Muscle of back (tissue), 3 donors: ENCODE measurements at regions not wholly inside any gene's neighbourhood (a gene's known extent, or its start where the extent isn't known, plus 50 kb on each side); places are given as distances from the start of the nearest gene placed in this dataset.
"Not testable (repeated sequence)": the region's sequence is repeated elsewhere in the genome, so short reads cannot be mapped to it uniquely, and the experiment has no call there.

Experiments
- DNase-seq, 3 donors: peaks; one replicate each; pipeline versions ENCODE4 v3.0.0 to v3.0.0-alpha.2; 2013

DNA sequence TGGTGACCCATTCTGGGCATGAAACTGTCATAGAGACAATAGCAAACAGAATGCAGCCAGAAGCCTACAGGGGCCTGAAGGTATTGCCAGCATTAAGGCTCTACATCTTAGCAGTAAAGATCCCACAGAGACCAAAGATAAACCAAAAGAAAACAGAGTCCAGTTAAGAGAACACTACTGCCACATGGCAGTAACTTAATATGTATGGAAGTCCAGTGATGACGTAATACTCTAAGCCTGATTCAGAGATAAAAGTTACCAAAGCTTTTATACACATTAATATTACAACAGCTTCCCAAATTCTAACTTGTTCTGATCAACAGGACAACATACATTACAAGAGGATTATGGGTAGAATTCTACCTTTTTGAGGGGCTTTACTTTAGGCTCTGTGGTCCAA, 371.5 kb downstream of the PRELID2 start:
- no peak for DNase-seq

DNA sequence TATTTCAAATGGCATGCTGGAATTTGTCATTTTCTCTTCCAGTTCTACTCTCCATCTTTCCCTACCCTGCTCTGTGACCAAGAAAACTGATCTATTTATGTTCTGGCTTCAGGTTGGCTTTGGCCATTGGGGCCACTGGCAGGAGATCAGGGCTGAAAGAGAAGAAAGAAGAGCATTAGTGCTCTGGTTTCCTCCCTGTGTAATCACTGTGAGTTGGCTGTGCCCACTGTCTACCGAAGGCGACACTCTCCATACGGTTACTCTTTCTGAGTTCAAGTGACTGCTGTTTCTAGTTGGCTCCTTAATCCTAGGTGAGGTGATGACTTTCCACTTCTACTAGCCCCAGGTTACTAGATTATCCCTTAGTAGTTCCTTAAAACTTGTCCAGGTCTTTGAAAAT, 372.6 kb downstream of the PRELID2 start:
- no peak for DNase-seq

GRCh38 chr5:145450286-145450885, 384.8 kb downstream of the PRELID2 start:
- no peak for DNase-seq

DNA sequence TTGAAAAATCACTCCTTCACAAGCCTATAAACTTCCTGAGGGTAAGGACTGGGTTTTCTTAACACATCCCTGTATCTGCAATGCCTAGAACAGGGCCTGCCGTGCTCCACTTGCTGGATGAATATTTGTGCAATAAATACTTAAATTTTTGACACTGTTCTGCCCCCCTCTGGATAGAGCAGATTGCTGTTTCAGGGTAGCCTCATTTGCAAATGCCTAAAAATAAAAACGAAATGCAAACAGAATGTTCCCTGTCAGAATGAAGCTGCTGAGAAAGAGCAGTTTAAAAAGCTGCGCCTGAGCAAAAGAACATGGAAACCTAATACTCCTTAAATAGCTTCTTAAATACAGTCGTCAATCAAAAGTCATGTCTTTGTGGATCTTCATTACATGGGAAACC, 385.3 kb downstream of the PRELID2 start:
- DNase-seq, result no peak

DNA sequence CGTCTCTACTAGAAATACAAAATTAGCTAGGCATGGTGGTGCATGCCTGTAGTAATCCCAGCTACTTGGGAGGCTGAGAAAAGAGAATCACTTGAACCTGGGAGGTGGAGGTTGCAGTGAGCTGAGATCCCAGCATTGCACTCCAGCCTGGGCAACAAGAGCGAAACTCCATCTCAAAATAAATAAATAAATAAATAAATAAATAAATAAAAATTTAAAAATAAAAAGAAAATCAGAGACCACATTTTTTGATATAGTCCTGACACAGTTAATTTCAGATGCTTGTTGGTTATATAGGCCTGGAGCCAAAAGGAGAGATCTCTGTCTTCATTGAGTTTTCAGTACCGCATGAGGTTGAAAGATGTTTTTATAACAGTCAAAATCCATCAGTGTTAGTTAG, 388.3 kb downstream of the PRELID2 start:
- not testable (repeated sequence) for DNase-seq

- no peak for DNase-seq
Measured at GRCh38 chr5:145446412-145446811, 388.7 kb downstream of the PRELID2 start.

GRCh38 chr5:145445027-145445426, 390.1 kb downstream of the PRELID2 start:
- no peak for DNase-seq

DNA sequence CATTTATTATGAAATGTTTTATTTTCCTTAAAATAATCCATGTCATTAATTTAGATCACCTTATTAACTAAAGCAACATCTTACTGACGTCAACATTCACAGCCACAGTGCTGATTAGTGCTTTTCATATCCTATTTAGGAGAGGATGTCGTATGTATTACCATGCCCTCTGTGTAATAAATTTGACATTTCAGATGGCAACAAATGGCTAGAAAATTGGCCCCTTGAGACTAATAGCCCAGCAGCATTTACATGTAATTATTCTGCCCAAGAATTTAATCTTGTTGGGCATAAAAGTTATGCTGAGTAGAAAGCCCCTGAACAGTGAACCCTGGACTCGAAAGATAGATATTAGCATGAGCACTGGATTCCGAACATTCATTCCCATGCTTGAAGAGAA, 391.2 kb downstream of the PRELID2 start:
- no peak for DNase-seq

GRCh38 chr5:145443366-145443765, 391.8 kb downstream of the PRELID2 start:
- DNase-seq, result no peak

DNA sequence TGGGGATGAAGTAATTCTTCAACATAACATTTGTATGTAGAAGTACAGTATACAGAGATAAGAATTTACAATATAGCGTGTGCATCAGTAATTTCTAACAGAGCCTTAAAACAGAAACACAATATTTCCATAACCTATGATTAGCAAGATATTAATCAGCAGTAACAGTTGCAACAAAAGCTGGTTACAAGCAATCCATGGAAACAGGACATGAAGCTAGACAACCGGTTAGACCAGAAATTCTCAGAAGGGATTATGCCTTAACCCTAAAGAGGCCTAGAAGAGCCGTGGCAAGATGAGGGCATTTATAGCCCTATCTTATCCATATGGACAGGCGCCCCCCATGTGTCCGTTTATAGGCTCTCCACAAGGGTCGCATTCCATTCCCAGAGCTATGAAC, 392.5 kb downstream of the PRELID2 start:
- DNase-seq, result not testable (repeated sequence)

DNA sequence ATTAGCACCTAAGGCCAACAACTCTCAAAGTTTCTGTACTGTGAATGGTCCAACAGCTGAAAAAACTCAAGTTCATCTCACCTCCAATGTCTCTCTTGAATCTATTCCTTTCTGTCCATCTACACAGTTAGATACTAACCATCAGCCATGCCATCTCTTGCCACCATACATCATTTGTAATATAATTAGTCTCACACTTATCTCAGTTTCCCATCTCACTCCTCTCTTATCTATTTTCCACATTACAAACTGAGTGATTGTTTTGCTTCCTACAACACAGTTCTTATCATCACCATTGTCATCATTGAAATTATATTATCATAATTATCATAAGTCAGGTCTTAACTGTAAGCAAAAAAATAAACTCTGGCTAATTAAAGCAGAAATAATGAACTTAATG, 393.9 kb downstream of the PRELID2 start:
- DNase-seq, result no peak

DNA sequence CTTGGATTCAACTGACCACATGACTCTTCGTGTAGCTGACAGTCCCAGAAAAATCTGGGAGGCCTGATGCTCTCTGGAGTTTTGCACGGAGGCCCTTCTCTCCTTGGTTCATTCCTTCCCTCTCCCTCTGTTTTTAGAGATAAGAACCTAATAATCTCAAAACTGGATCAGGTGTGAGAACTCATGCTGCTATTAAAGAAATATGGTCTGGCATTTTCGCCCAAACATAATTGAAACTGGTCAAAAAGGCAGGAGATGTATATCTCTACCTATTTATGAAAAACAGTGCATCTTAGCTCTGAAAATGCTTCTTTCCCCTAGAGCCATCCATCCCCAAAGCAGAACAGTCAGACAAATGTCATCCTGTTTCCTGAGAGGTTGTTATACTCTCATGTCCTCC, 397.5 kb downstream of the PRELID2 start:
- no peak for DNase-seq

DNA sequence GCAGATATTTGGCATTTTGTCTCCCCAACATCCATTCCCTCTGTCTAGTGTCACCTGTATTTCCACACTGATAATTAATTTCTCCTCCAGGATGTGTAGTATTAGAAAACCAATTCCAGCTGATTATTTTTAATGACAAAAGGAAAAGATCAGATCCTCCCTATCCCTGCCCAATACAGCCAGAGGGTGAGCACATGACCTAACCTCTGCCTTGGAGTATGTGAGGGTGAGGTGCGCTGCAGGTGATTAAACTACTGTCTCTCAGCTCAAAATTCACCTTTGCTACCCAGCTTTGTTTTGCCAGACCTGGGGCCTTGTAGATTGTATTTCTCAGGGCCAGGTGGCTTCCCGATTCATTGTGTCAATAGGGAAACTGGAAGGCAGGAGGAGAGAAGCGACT, 402.1 kb downstream of the PRELID2 start:
- DNase-seq, result no peak

DNA sequence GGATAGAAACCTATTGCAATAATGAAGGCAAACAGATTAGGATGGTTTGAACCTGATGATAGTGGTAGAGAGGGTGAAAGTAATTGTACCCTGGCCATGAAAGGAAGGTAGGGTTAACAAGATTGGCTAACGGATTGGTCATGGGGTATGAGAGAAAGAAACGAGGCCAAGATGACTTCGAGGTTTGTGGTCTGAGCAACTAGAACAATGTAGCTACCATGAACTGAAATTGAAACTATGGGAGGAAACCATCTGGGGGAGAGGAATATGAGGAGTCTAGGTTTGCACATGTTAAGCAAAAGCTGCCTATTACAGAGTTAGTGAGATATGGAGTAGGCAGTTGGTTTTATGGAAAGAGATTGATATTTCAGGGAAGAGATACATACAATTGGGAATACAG, 406.0 kb downstream of the PRELID2 start:
- DNase-seq, result no peak

DNA sequence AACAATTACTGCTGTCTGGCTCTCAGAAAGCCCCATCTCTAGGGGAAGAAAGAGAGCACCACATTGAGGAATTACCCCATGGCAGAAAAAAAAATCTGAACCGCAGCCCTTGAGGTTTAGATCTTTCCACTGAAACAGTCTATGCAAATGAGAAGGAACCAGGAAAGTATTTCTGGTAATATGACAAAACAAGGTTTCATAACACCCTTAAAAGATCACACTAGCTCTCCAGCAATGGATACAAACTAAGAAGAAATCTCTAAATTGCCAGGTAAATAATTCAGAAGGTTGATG, 427.1 kb downstream of the PRELID2 start:
- no peak for DNase-seq

GRCh38 chr5:145407300-145408047, 427.7 kb downstream of the PRELID2 start:
- DNase-seq, result no peak

DNA sequence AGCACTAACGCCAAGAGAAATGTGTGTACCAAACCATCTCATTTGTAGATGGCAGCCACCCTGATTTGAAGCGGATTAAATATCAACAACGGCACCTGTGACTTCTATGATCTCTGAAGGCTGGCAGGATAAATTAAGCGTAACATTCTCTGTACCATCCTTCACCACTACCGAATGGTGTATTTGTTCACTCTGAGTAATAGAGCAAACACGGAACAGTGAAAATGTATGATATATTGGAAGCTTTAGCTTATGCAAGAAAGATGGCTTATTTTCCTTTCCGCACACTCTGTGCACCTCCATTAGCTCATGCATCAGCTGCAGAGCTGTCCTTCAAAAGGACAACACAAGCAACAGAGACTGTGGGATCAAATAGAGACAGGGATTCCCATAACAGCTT, 431.1 kb downstream of the PRELID2 start:
- DNase-seq, result no peak

- DNase-seq, result no peak
Measured at GRCh38 chr5:145396888-145397287, 438.3 kb downstream of the PRELID2 start.

GRCh38 chr5:145395151-145395550, 440.0 kb downstream of the PRELID2 start:
- DNase-seq, result not testable (repeated sequence)

GRCh38 chr5:145393426-145393825, 441.7 kb downstream of the PRELID2 start:
- no peak for DNase-seq

DNA sequence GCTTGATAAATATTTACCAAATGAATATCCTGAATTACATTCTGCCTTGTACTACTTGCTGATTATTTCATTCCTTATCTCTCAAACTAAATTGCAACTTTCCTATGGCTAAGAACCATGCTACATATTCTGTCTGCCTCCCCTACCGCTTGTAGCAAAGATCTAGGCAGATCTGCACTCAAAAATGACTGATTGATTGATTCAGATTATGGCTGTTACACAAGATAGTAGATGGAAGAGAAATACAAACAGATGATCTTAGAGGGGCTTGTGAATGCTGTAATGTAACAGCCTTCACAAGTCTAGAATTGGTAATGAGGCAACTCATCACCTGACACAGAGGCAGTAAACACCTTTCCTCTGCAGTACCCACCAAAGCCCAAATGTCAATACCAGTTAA, 446.1 kb downstream of the PRELID2 start:
- no peak for DNase-seq

GRCh38 chr5:145385276-145385675, 449.9 kb downstream of the PRELID2 start:
- DNase-seq, result no peak

GRCh38 chr5:145378226-145378625, 456.9 kb downstream of the PRELID2 start:
- no peak for DNase-seq

DNA sequence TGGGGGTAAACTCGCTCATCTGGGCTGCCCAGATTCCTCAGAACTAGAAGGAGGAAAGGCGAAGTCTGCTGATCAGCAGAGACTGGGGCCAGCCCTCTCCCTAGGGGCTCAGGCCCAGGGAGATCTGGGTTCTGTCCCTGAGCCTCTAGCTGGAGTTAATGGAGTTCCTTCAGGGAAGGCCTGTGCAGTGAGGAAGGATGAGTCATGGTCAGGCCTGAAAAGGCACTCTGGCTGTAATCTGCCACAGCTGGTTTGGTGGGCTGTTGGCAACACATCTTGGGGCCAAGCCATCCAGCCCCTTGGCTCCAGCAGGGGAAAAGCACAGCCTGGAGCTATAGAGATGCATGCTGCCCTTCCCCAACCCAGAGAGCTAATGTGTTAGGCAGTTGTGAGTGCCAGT, 459.6 kb downstream of the PRELID2 start:
- no peak for DNase-seq
